ENCODE measurements at regions not wholly inside any gene's neighbourhood (a gene's known extent, or its start where the extent isn't known, plus 50 kb on each side); places are given as distances from the start of the nearest gene placed in this dataset.

DNA sequence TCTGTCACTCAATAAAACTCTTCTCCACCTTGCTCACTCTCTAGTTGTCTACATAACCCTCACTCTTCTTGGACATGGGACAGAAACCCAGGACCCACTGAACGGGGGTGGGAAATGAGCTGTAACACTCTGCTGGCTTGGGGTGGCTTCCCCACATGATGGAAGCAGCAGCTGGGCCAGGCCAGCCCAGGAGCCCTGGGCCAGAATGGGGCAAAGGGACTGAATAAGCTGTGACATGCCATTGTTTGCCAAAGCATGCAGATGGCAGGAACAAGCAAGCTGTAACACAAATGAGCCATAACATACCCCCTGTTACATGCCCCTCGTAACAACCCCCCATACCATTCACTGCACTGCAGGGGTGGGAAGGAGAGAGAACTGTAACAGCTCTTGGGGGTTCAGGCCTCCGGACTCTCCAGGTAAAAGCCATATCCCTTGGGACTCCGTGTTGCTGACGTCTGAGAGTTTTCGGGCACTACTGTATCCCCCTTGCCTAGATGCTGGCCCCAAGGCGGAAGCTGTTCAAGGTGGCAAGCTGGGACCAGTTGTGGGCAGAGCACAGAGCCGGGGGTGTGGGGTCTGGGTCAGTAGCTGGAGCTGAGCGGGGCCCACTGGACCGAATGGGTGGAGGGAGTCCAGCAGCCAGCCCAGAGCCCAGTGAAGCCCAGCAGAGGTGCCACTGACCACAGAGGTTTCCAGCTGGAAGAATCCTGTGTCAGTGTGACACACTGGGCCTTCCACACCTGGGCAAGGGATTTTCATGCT, 56.1 kb upstream of the DMRTB1 start:
- no peaks in the 10 kb centered on the region for H3K9me3 Mint-ChIP-seq
- H3K27ac Mint-ChIP-seq = no peak overlapping the region
- H3K4me1 Mint-ChIP-seq (ENCODE audit: low read depth) = peaks cover 7% of the 10 kb centered on the region
- H3K4me3 Mint-ChIP-seq (ENCODE audit: low read depth) = no peak overlapping the region
- no peaks in the 10 kb centered on the region for H3K36me3 Mint-ChIP-seq (ENCODE audit: low read depth)
- H3K27me3 Mint-ChIP-seq (ENCODE audit: low read depth) = peaks cover 3% of the 10 kb centered on the region
- no peak for DNase-seq (ENCODE audit: low spot score)
- intact Hi-C loops (cut with micrococcal nuclease) = no loop called here

DNA sequence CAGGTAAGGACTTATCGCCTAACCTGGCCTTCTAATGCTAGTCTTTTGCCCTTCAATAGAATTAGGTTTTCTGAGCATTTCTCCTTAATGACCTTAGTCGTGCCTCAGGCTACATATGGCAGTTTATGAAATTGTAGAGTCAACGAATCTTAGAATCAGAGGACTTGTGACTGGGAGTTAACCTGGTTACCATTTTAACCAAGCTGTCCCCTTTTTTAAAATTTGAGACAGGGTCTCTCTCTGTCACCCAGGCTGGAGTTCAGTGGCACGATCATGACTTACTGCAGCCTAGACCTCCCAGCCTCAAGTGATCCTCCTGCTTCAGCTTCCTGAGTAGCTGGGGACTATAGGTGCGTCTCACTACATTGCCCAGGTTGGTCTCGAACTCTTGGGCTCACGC, 53.5 kb upstream of the DMRTB1 start:
- intact Hi-C loops (cut with micrococcal nuclease) = no loop called here
- Mint-ChIP-seq H3K27ac (no peak overlapping the region), H3K4me1 (ENCODE audit: low read depth) (peaks cover 15% of the 10 kb centered on the region), H3K9me3 (no peaks in the 10 kb centered on the region), H3K36me3 (ENCODE audit: low read depth) (no peaks in the 10 kb centered on the region), H3K4me3 (ENCODE audit: low read depth) (no peak overlapping the region), H3K27me3 (ENCODE audit: low read depth) (peaks cover 3% of the 10 kb centered on the region)
- DNase-seq (ENCODE audit: low spot score) = no peak

GRCh38 chr1:53406551-53407235, 52.5 kb upstream of the DMRTB1 start:
- H3K27me3 Mint-ChIP-seq (ENCODE audit: low read depth) = peaks cover 3% of the 10 kb centered on the region
- H3K9me3 Mint-ChIP-seq = no peaks in the 10 kb centered on the region
- peaks cover 25% of the 10 kb centered on the region for H3K4me1 Mint-ChIP-seq (ENCODE audit: low read depth)
- peak overlapping the region; percentile 25 for H3K27ac Mint-ChIP-seq
- H3K36me3 Mint-ChIP-seq (ENCODE audit: low read depth) = no peaks in the 10 kb centered on the region
- no peak overlapping the region for H3K4me3 Mint-ChIP-seq (ENCODE audit: low read depth)
- intact Hi-C loops (cut with micrococcal nuclease) = no loop called here
- no peak for DNase-seq (ENCODE audit: low spot score)

GRCh38 chr1:53408013-53408754, 51.0 kb upstream of the DMRTB1 start:
- Mint-ChIP-seq H3K4me3 (ENCODE audit: low read depth) (no peak overlapping the region), H3K36me3 (ENCODE audit: low read depth) (no peaks in the 10 kb centered on the region), H3K9me3 (no peaks in the 10 kb centered on the region), H3K27me3 (ENCODE audit: low read depth) (peaks cover 3% of the 10 kb centered on the region), H3K4me1 (ENCODE audit: low read depth) (peaks cover 39% of the 10 kb centered on the region), H3K27ac (no peak overlapping the region)
- no peak for DNase-seq (ENCODE audit: low spot score)
- intact Hi-C loops (cut with micrococcal nuclease) = no loop called here

- Mint-ChIP-seq H3K27me3 (ENCODE audit: low read depth) (peaks cover 3% of the 10 kb centered on the region), H3K36me3 (ENCODE audit: low read depth) (no peaks in the 10 kb centered on the region), H3K9me3 (no peaks in the 10 kb centered on the region), H3K4me1 (ENCODE audit: low read depth) (peaks cover 44% of the 10 kb centered on the region), H3K4me3 (ENCODE audit: low read depth) (no peak overlapping the region), H3K27ac (no peak overlapping the region)
- intact Hi-C loops (cut with micrococcal nuclease) = no loop called here
- DNase-seq (ENCODE audit: low spot score) = no peak
Observed at GRCh38 chr1:53408755-53409129, 50.5 kb upstream of the DMRTB1 start.

- Mint-ChIP-seq H3K27me3 (ENCODE audit: low read depth) (peaks cover under 1% of the 10 kb centered on the region), H3K27ac (no peak overlapping the region), H3K36me3 (ENCODE audit: low read depth) (no peaks in the 10 kb centered on the region), H3K9me3 (no peaks in the 10 kb centered on the region), H3K4me3 (ENCODE audit: low read depth) (no peak overlapping the region), H3K4me1 (ENCODE audit: low read depth) (peaks cover 47% of the 10 kb centered on the region)
- intact Hi-C loops (cut with micrococcal nuclease) = no loop called here
- no peak for DNase-seq (ENCODE audit: low spot score)
Observed at GRCh38 chr1:53409233-53409632, 50.0 kb upstream of the DMRTB1 start.
